ENCODE measurements at regions not wholly inside any gene's neighbourhood (a gene's known extent, or its start where the extent isn't known, plus 50 kb on each side); places are given as distances from the start of the nearest gene placed in this dataset.

GRCh38 chr7:136492366-136492765 is 376.1 kb upstream of the CHRM2 start:
- TF ChIP-seq GATA2 (IDR thresholded peaks at IDR 0.05; ENCODE audit: low read depth, low read length) (no peak), GATA3 (IDR thresholded peaks at IDR 0.05; ENCODE audit: low read depth, low read length) (no peak)

DNA sequence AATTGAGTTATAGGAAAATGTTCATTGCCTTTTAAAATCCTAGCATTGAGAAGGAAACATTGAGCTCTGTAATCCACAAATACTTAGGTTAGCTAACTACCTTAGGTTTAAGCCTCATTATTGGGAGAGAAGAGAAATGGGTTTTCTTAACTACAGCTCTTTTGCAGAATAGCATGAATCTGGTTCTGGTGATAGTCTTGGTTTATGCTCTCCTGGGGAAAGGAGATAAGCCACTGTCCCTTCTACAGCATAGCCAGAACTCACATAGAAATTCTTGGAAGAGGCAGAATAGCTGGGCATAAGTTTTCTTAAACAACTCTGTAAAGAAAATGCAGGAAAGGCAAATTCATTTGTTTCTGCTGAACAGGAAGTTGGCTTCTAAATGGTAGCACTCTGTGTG is 378.6 kb upstream of the CHRM2 start:
- TF ChIP-seq GATA3 (IDR thresholded peaks at IDR 0.05; ENCODE audit: low read depth, low read length) (no peak), GATA2 (IDR thresholded peaks at IDR 0.05; ENCODE audit: low read depth, low read length) (no peak)

GRCh38 chr7:136480901-136481300 is 387.6 kb upstream of the CHRM2 start:
- no peak for TF ChIP-seq GATA3 (IDR thresholded peaks at IDR 0.05; ENCODE audit: low read depth, low read length)
- TF ChIP-seq GATA2 (IDR thresholded peaks at IDR 0.05; ENCODE audit: low read depth, low read length): no peak

DNA sequence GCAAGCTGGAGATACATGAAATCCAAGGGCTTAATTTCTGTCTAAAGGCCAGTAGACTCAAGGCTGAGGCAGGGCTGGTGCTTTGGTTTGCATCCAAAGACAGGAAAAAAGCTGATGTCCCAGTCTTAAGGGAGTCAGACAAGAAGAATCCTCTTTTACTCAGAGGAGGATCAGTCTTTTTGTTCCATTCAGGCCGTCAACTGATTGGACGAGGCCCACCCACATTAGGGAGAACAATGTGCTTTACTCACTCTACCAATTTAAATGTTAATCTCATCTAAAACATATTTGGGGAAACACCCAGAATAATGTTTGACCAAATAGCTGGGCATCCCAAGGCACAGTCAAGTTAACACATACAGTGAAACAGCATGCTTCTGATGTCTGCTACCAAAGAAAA is 388.5 kb upstream of the CHRM2 start:
- TF ChIP-seq GATA3 (IDR thresholded peaks at IDR 0.05; ENCODE audit: low read depth, low read length) (no peak), GATA2 (IDR thresholded peaks at IDR 0.05; ENCODE audit: low read depth, low read length) (no peak)

- TF ChIP-seq GATA2 (IDR thresholded peaks at IDR 0.05; ENCODE audit: low read depth, low read length) (no peak), GATA3 (IDR thresholded peaks at IDR 0.05; ENCODE audit: low read depth, low read length) (no peak)
Measured at GRCh38 chr7:136470179-136470578, 398.3 kb upstream of the CHRM2 start.

GRCh38 chr7:136452949-136453348 is 415.5 kb upstream of the CHRM2 start:
- TF ChIP-seq GATA3 (IDR thresholded peaks at IDR 0.05; ENCODE audit: low read depth, low read length): no peak
- no peak for TF ChIP-seq GATA2 (IDR thresholded peaks at IDR 0.05; ENCODE audit: low read depth, low read length)

DNA sequence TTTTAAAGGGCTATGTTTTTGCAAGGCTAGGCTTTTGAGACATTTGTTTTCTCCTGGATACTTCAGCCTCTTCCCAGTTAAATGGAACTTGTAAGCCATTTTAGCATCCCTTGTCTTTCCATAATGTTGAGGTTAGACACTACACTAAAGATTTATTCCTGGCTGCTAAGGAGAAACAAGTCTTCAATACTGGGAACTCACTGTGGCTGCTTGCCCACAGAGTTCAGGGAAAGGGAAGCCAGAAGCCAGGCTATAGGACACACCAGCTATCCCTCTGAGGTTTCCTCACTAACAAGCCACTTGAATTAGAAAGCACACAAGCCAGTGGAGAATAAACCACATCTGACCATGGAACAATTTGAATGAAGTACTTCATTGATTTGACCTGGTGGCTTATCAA is 421.7 kb upstream of the CHRM2 start:
- no peak for TF ChIP-seq GATA2 (IDR thresholded peaks at IDR 0.05; ENCODE audit: low read depth, low read length)
- no peak for TF ChIP-seq GATA3 (IDR thresholded peaks at IDR 0.05; ENCODE audit: low read depth, low read length)

DNA sequence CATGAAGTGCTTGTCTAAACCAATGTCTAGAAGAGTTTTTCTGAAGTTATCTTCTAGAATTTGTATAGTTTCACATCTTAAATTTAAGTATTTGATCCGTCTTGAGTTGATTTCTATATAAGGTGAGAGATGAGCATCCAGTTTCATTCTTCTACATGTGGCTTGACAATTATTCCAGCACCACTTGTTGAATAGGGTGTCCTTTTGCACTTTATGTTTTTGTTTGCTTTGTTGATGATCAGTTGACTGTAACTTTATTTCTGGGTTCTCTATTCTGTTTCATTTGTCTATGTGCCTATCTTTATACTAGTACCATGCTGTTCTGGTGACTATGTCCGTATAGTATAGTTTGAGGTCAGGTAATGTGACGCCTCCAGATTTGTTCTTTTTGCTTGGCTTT is 426.6 kb upstream of the CHRM2 start:
- no peak for TF ChIP-seq GATA3 (IDR thresholded peaks at IDR 0.05; ENCODE audit: low read depth, low read length)
- no peak for TF ChIP-seq GATA2 (IDR thresholded peaks at IDR 0.05; ENCODE audit: low read depth, low read length)

DNA sequence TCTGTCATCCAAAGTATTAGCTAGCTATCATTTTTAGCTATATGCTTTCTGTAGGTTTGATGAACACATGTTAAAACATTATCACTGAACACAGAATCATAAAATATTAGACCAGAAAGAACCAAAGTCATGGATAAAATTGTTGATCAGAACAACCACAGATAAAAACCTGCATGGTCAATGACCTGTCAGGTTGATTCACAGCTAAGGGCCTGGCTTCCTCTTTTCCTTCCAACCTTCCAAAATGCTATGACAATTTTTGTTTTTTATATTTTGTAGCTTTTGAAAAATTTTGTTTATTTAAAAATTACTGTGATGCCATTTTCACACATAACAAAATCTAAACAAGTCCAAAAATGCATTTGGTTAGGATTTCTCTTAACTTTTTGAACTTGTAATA is 444.4 kb upstream of the CHRM2 start:
- no peak for TF ChIP-seq GATA3 (IDR thresholded peaks at IDR 0.05; ENCODE audit: low read depth, low read length)
- TF ChIP-seq GATA2 (IDR thresholded peaks at IDR 0.05; ENCODE audit: low read depth, low read length): no peak

GRCh38 chr7:136412952-136413351 is 435.8 kb upstream of the MTPN start:
- TF ChIP-seq GATA3 (IDR thresholded peaks at IDR 0.05; ENCODE audit: low read depth, low read length): no peak
- TF ChIP-seq GATA2 (IDR thresholded peaks at IDR 0.05; ENCODE audit: low read depth, low read length): no peak

- TF ChIP-seq GATA2 (IDR thresholded peaks at IDR 0.05; ENCODE audit: low read depth, low read length): no peak
- no peak for TF ChIP-seq GATA3 (IDR thresholded peaks at IDR 0.05; ENCODE audit: low read depth, low read length)
Measured at GRCh38 chr7:136405931-136406777, 429.0 kb upstream of the MTPN start.

- TF ChIP-seq GATA3 (IDR thresholded peaks at IDR 0.05; ENCODE audit: low read depth, low read length): no peak
- TF ChIP-seq GATA2 (IDR thresholded peaks at IDR 0.05; ENCODE audit: low read depth, low read length): no peak
Measured at GRCh38 chr7:136403591-136403990, 426.4 kb upstream of the MTPN start.

GRCh38 chr7:136400877-136401276 is 423.7 kb upstream of the MTPN start:
- TF ChIP-seq GATA2 (IDR thresholded peaks at IDR 0.05; ENCODE audit: low read depth, low read length) (no peak), GATA3 (IDR thresholded peaks at IDR 0.05; ENCODE audit: low read depth, low read length) (no peak)

DNA sequence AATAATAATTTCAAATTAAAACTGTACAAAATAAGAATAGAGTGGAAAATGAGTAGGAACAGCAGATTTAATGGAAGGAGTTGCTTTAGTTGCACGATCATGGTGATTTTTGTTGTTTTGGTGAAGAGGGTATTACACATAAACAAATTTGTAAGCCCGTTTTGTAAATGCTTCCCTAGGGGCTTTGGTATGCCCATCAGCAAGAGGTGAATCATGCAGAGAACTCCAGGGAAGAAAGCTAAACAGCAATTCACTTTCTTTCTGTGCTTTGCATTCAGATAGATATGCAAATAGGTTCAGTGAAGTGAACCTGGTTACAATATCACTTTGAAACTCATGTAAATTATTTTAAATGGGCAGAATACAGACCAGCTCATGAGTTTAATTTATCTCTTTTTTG is 422.2 kb upstream of the MTPN start:
- TF ChIP-seq GATA2 (IDR thresholded peaks at IDR 0.05; ENCODE audit: low read depth, low read length) (no peak), GATA3 (IDR thresholded peaks at IDR 0.05; ENCODE audit: low read depth, low read length) (no peak)

- TF ChIP-seq GATA3 (IDR thresholded peaks at IDR 0.05; ENCODE audit: low read depth, low read length): no peak
- TF ChIP-seq GATA2 (IDR thresholded peaks at IDR 0.05; ENCODE audit: low read depth, low read length): no peak
Measured at GRCh38 chr7:136392856-136393255, 415.7 kb upstream of the MTPN start.

Data from SH-SY5Y (cell line).